ENCODE measurements at regions not wholly inside any gene's neighbourhood (a gene's known extent, or its start where the extent isn't known, plus 50 kb on each side); places are given as distances from the start of the nearest gene placed in this dataset.

- Histone ChIP-seq H4K20me1 (ENCODE audit: insufficient read depth, low read length) (no peaks in the 10 kb centered on the region), H3K36me3 (ENCODE audit: insufficient read depth, low read length) (no peaks in the 10 kb centered on the region), H2AFZ (ENCODE audit: low read length) (no peak overlapping the region), H3K4me2 (ENCODE audit: low read length) (no peak overlapping the region), H3K4me3 (ENCODE audit: low read depth, low read length, poor library complexity, severe bottlenecking) (no peak overlapping the region), H3K9me2 (ENCODE audit: insufficient read depth, low read length) (no peaks in the 10 kb centered on the region), H3K9me3 (ENCODE audit: low read length) (no peaks in the 10 kb centered on the region), H3K79me2 (ENCODE audit: insufficient read depth, low read depth, low read length) (no peaks in the 10 kb centered on the region), H3K4me1 (ENCODE audit: insufficient read depth, low read length, poor library complexity, severe bottlenecking) (no peaks in the 10 kb centered on the region), H3K27ac (ENCODE audit: low read depth, low read length, poor library complexity, severe bottlenecking) (no peak overlapping the region)
- intact Hi-C loops (cut with micrococcal nuclease; ENCODE audit: unreplicated experiment): no loop called here
- POLR2A ChIA-PET: no interaction called here
- DNase-seq (ENCODE audit: low spot score): no peak
- BruUV-seq (replicated peaks): no TSS peak
- CTCF ChIA-PET (ENCODE audit: unreplicated experiment): no interaction called here
- TF ChIP-seq EZH2phosphoT487 (IDR thresholded peaks at IDR 0.05; ENCODE audit: borderline replicate concordance, low read depth, low read length): no peak
- TF ChIP-seq CTCF (conservative IDR thresholded peaks at IDR 0.05; ENCODE audit: low read length): no peak
Measured at GRCh38 chr22:19637408-19638281, 76.7 kb upstream of the SEPTIN5 start.

GRCh38 chr22:19638282-19639015 is 75.9 kb upstream of the SEPTIN5 start:
- CTCF ChIA-PET (ENCODE audit: unreplicated experiment): no interaction called here
- H3K79me2 ChIP-seq (ENCODE audit: insufficient read depth, low read depth, low read length): no peaks in the 10 kb centered on the region

GRCh38 chr22:19639610-19640135 is 74.6 kb upstream of the SEPTIN5 start:
- H3K9me3 ChIP-seq (ENCODE audit: low read length): no peaks in the 10 kb centered on the region
- TF ChIP-seq EZH2phosphoT487 (IDR thresholded peaks at IDR 0.05; ENCODE audit: borderline replicate concordance, low read depth, low read length) (no peak), CTCF (conservative IDR thresholded peaks at IDR 0.05; ENCODE audit: low read length) (no peak)
- no peaks in the 10 kb centered on the region for H4K20me1 ChIP-seq (ENCODE audit: insufficient read depth, low read length)
- no peak overlapping the region for H3K27ac ChIP-seq (ENCODE audit: low read depth, low read length, poor library complexity, severe bottlenecking)
- DNase-seq (ENCODE audit: low spot score): no peak
- ChIA-PET POLR2A (interaction anchor here (0.7 kb wide), 1 partner anchor 55 kb away, joined by 3 read pairs; no protein-coding TSS in a partner anchor), CTCF (ENCODE audit: unreplicated experiment) (no interaction called here)
- no peaks in the 10 kb centered on the region for H3K9me2 ChIP-seq (ENCODE audit: insufficient read depth, low read length)
- H3K4me2 ChIP-seq (ENCODE audit: low read length): no peak overlapping the region
- H3K4me3 ChIP-seq (ENCODE audit: low read depth, low read length, poor library complexity, severe bottlenecking): no peak overlapping the region
- H3K36me3 ChIP-seq (ENCODE audit: insufficient read depth, low read length): no peaks in the 10 kb centered on the region
- BruUV-seq (replicated peaks): no TSS peak
- no peaks in the 10 kb centered on the region for H3K79me2 ChIP-seq (ENCODE audit: insufficient read depth, low read depth, low read length)
- intact Hi-C loops (cut with micrococcal nuclease; ENCODE audit: unreplicated experiment): no loop called here
- no peak overlapping the region for H2AFZ ChIP-seq (ENCODE audit: low read length)
- H3K4me1 ChIP-seq (ENCODE audit: insufficient read depth, low read length, poor library complexity, severe bottlenecking): no peaks in the 10 kb centered on the region

More at GRCh38 chr22:19638282-19639015, 75.9 kb upstream of the SEPTIN5 start:
- Histone ChIP-seq H4K20me1 (ENCODE audit: insufficient read depth, low read length) (no peaks in the 10 kb centered on the region), H3K36me3 (ENCODE audit: insufficient read depth, low read length) (no peaks in the 10 kb centered on the region), H3K4me3 (ENCODE audit: low read depth, low read length, poor library complexity, severe bottlenecking) (no peak overlapping the region), H3K9me3 (ENCODE audit: low read length) (no peaks in the 10 kb centered on the region), H3K4me2 (ENCODE audit: low read length) (no peak overlapping the region), H3K9me2 (ENCODE audit: insufficient read depth, low read length) (no peaks in the 10 kb centered on the region), H3K4me1 (ENCODE audit: insufficient read depth, low read length, poor library complexity, severe bottlenecking) (no peaks in the 10 kb centered on the region), H3K27ac (ENCODE audit: low read depth, low read length, poor library complexity, severe bottlenecking) (no peak overlapping the region), H2AFZ (ENCODE audit: low read length) (no peak overlapping the region)
- intact Hi-C loops (cut with micrococcal nuclease; ENCODE audit: unreplicated experiment): no loop called here
- DNase-seq (ENCODE audit: low spot score): no peak
- no peak for TF ChIP-seq EZH2phosphoT487 (IDR thresholded peaks at IDR 0.05; ENCODE audit: borderline replicate concordance, low read depth, low read length)
- POLR2A ChIA-PET: no interaction called here
- no TSS peak for BruUV-seq (replicated peaks)

All from OCI-LY7 (cell line).